Endodermal cell (in vitro differentiated cells): ENCODE measurements at regions not wholly inside any gene's neighbourhood (a gene's known extent, or its start where the extent isn't known, plus 50 kb on each side); places are given as distances from the start of the nearest gene placed in this dataset.

Source experiments
- DNase-seq: peaks from one replicate; pipeline ENCODE4 v3.0.0-alpha.2; 2017
- H3K27ac ChIP-seq: 2 replicates; pipeline ENCODE4 v1.5.1; 2013; ENCODE audit warnings: mild to moderate bottlenecking, low read depth, low read length, moderate library complexity
- H3K27me3 ChIP-seq: 2 replicates; pipeline ENCODE4 v1.6.1; 2013; ENCODE audit warnings: mild to moderate bottlenecking, low read length, moderate library complexity; ENCODE audit not compliant: insufficient read depth, control insufficient read depth, poor library complexity, severe bottlenecking
- H3K36me3 ChIP-seq: 2 replicates; pipeline ENCODE4 v1.7.0; 2013; ENCODE audit warnings: mild to moderate bottlenecking, low read length, moderate library complexity; ENCODE audit not compliant: control insufficient read depth, insufficient read depth
- H3K4me1 ChIP-seq: one replicate; pipeline ENCODE4 v1.7.0; 2013; ENCODE audit warnings: low read length; ENCODE audit not compliant: control insufficient read depth, insufficient read depth
- H3K4me3 ChIP-seq: 2 replicates; pipeline ENCODE4 v1.5.1; 2013; ENCODE audit warnings: mild to moderate bottlenecking, low read length, moderate library complexity
- H3K9ac ChIP-seq: 2 replicates; pipeline ENCODE4 v1.6.1; 2013; ENCODE audit warnings: mild to moderate bottlenecking, low read length, moderate library complexity; ENCODE audit not compliant: poor library complexity, severe bottlenecking; ENCODE audit errors: extremely low read depth
- H3K9me3 ChIP-seq: 2 replicates; pipeline ENCODE4 v1.6.1; 2013; ENCODE audit warnings: mild to moderate bottlenecking, low read length, moderate library complexity; ENCODE audit not compliant: control insufficient read depth
- H3K27ac Mint-ChIP-seq: 2 replicates; pipeline ENCODE4 v1.8.0; 2020; ENCODE audit warnings: mixed read lengths
- H3K27me3 Mint-ChIP-seq: 2 replicates; pipeline ENCODE4 v1.8.0; 2021; ENCODE audit warnings: mild to moderate bottlenecking, mixed read lengths; ENCODE audit not compliant: insufficient read depth
- H3K36me3 Mint-ChIP-seq: 2 replicates; pipeline ENCODE4 v1.8.0; 2020; ENCODE audit warnings: low read depth, mixed read lengths
- H3K4me1 Mint-ChIP-seq: 2 replicates; pipeline ENCODE4 v1.8.0; 2020; ENCODE audit warnings: mixed read lengths
- H3K4me3 Mint-ChIP-seq: 2 replicates; pipeline ENCODE4 v1.8.0; 2020; ENCODE audit warnings: mild to moderate bottlenecking, moderate library complexity, mixed read lengths
- H3K9me3 Mint-ChIP-seq: 2 replicates; pipeline ENCODE4 v1.8.0; 2020; ENCODE audit warnings: mild to moderate bottlenecking, mixed read lengths
- CTCF ChIP-seq: fragments of 200-600 bp; sonication (generic); conservative IDR thresholded peaks from 2 replicates; pipeline ENCODE4 v1.5.0; 2021; ENCODE audit warnings: antibody characterized with exemption, mild to moderate bottlenecking
- WGBS, 2 experiments: methylation state at CpG; one replicate each; pipeline versions ENCODE4 v1.1.5 to v1.1.7; 2013; ENCODE audit warnings: missing lambda C conversion rate in 2 of 2, mixed read lengths in 1 of 2; ENCODE audit not compliant: insufficient coverage in 1 of 2, insufficient read length in 1 of 2; 5-methylcytosine and 5-hydroxymethylcytosine counted together

GRCh38 chr5:74424162-74424868, 216.2 kb downstream of the ENC1 start:
- no peak for DNase-seq
- no peaks in the 10 kb centered on the region for H3K36me3 Mint-ChIP-seq
- no peak overlapping the region for H3K27ac Mint-ChIP-seq
- peaks cover 5% of the 10 kb centered on the region for H3K4me1 Mint-ChIP-seq
- no peak for TF ChIP-seq CTCF
- no peak overlapping the region for H3K9ac ChIP-seq
- no peak overlapping the region for H3K27ac ChIP-seq
- H3K27me3 ChIP-seq, result no peaks in the 10 kb centered on the region
- H3K27me3 Mint-ChIP-seq, result peaks cover 7% of the 10 kb centered on the region
- no peaks in the 10 kb centered on the region for H3K4me1 ChIP-seq
- no peaks in the 10 kb centered on the region for H3K36me3 ChIP-seq
- H3K4me3 Mint-ChIP-seq, result no peak overlapping the region
- 88 to 96% methylated on average over 4 to 5 of the region's 5 CpGs for WGBS, 2 experiments
- H3K4me3 ChIP-seq, result no peak overlapping the region
- peaks cover 11% of the 10 kb centered on the region for H3K9me3 ChIP-seq
- H3K9me3 Mint-ChIP-seq, result peaks cover 3% of the 10 kb centered on the region

- no peaks in the 10 kb centered on the region for H3K27me3 ChIP-seq
- no peak overlapping the region for H3K9ac ChIP-seq
- peaks cover 7% of the 10 kb centered on the region for H3K27me3 Mint-ChIP-seq
- H3K27ac ChIP-seq, result no peak overlapping the region
- WGBS, 2 experiments, result 94 to 100% methylated on average over 1 of the region's 1 CpG
- H3K9me3 Mint-ChIP-seq, result no peaks in the 10 kb centered on the region
- no peaks in the 10 kb centered on the region for H3K36me3 Mint-ChIP-seq
- DNase-seq, result no peak
- H3K4me1 Mint-ChIP-seq, result peaks cover 5% of the 10 kb centered on the region
- TF ChIP-seq CTCF, result no peak
- H3K4me1 ChIP-seq, result no peaks in the 10 kb centered on the region
- H3K9me3 ChIP-seq, result peaks cover 2% of the 10 kb centered on the region
- H3K4me3 Mint-ChIP-seq, result no peak overlapping the region
- H3K4me3 ChIP-seq, result no peak overlapping the region
- H3K27ac Mint-ChIP-seq, result no peak overlapping the region
- no peaks in the 10 kb centered on the region for H3K36me3 ChIP-seq
These were observed 217.1 kb downstream of the ENC1 start for GRCh38 chr5:74423383-74423782.

GRCh38 chr5:74422671-74423070, 217.9 kb downstream of the ENC1 start:
- H3K36me3 Mint-ChIP-seq, result no peaks in the 10 kb centered on the region
- Histone ChIP-seq H3K36me3 (no peaks in the 10 kb centered on the region), H3K27ac (no peak overlapping the region), H3K4me3 (no peak overlapping the region), H3K27me3 (no peaks in the 10 kb centered on the region), H3K4me1 (no peaks in the 10 kb centered on the region), H3K9ac (no peak overlapping the region), H3K9me3 (no peaks in the 10 kb centered on the region)
- no peak overlapping the region for H3K27ac Mint-ChIP-seq
- no peak overlapping the region for H3K4me3 Mint-ChIP-seq
- 92 to 94% methylated on average over 2 to 4 of the region's 4 CpGs for WGBS, 2 experiments
- DNase-seq, result no peak
- peaks cover 5% of the 10 kb centered on the region for H3K4me1 Mint-ChIP-seq
- H3K27me3 Mint-ChIP-seq, result peaks cover 8% of the 10 kb centered on the region
- no peak for TF ChIP-seq CTCF
- H3K9me3 Mint-ChIP-seq, result no peaks in the 10 kb centered on the region
